ENCODE measurements at regions not wholly inside any gene's neighbourhood (a gene's known extent, or its start where the extent isn't known, plus 50 kb on each side); places are given as distances from the start of the nearest gene placed in this dataset.

GRCh38 chr6:169982461-169983386 lies 231.3 kb downstream of the ERMARD start:
- Histone ChIP-seq H3K4me1 (ENCODE audit: control insufficient read depth in 2 of 2, insufficient read depth in 1 of 2, low read depth in 1 of 2, low read length in 2 of 2) (peaks cover 2 to 4% of the 10 kb centered on the region in 2 donors), H2AFZ (ENCODE audit: low read length) (no peak overlapping the region), H3K27me3 (ENCODE audit: control insufficient read depth in 3 of 3, insufficient read depth in 3 of 3, low read depth in 1 of 3, low read length in 3 of 3) (no peaks in the 10 kb centered on the region), H3K79me1 (ENCODE audit: low read depth, low read length) (peaks cover 1% of the 10 kb centered on the region), H2BK5ac (ENCODE audit: low read length) (peak overlapping the region; percentile 16), H2AK5ac (ENCODE audit: low read depth, low read length) (peak overlapping the region; percentile 85), H2BK120ac (ENCODE audit: low read depth, low read length) (no peak overlapping the region), H2BK12ac (ENCODE audit: low read length) (peak overlapping the region; percentile 77), H4K8ac (ENCODE audit: low read depth, low read length) (peak overlapping the region; percentile 72), H3K4ac (ENCODE audit: low read length) (no peak overlapping the region), H3K23ac (ENCODE audit: low read depth, low read length, poor library complexity) (peak overlapping the region; percentile 74), H3K9me3 (replicated peaks in 1 of 2; ENCODE audit: control insufficient read depth in 2 of 2, insufficient read depth in 1 of 2, low read depth in 1 of 2, low read length in 2 of 2) (no peaks in the 10 kb centered on the region), H3K27ac (replicated peaks; ENCODE audit: low read length) (no peak overlapping the region), H4K91ac (ENCODE audit: low read depth, low read length, poor library complexity) (peak overlapping the region; percentile 42), H3K4me2 (ENCODE audit: insufficient read depth, low read length, poor library complexity, severe bottlenecking) (no peak overlapping the region), H2BK15ac (ENCODE audit: low read length) (peak overlapping the region; percentile 2), H3K18ac (ENCODE audit: low read length) (peak overlapping the region; percentile 91), H3K9ac (ENCODE audit: low read depth, low read length, poor library complexity) (no peak overlapping the region), H3K14ac (ENCODE audit: low read length) (peak overlapping the region; percentile 90), H3K36me3 (replicated peaks in 1 of 2; ENCODE audit: control insufficient read depth in 2 of 2, insufficient read depth in 2 of 2, low read length in 2 of 2) (no peaks in the 10 kb centered on the region), H3K4me3 (ENCODE audit: low read length in 2 of 2) (no peak overlapping the region)
- WGBS, 2 donors (ENCODE audit: extremely low coverage in 2 of 2, insufficient read length in 2 of 2, insufficient replicate concordance in 1 of 2) = no CpG with 5 or more reads among the region's 31 CpGs
- no peak for DNase-seq (ENCODE audit: low spot score)

GRCh38 chr6:169981969-169982368 lies 230.5 kb downstream of the ERMARD start:
- Histone ChIP-seq H3K9me3 (replicated peaks in 1 of 2; ENCODE audit: control insufficient read depth in 2 of 2, insufficient read depth in 1 of 2, low read depth in 1 of 2, low read length in 2 of 2) (no peaks in the 10 kb centered on the region), H2BK120ac (ENCODE audit: low read depth, low read length) (no peak overlapping the region), H3K18ac (ENCODE audit: low read length) (peak overlapping the region; percentile 20), H2AK5ac (ENCODE audit: low read depth, low read length) (peak overlapping the region; percentile 44), H2BK5ac (ENCODE audit: low read length) (no peak overlapping the region), H3K27me3 (ENCODE audit: control insufficient read depth in 3 of 3, insufficient read depth in 3 of 3, low read depth in 1 of 3, low read length in 3 of 3) (no peaks in the 10 kb centered on the region), H2AFZ (ENCODE audit: low read length) (no peak overlapping the region), H3K79me1 (ENCODE audit: low read depth, low read length) (peaks cover 1% of the 10 kb centered on the region), H3K9ac (ENCODE audit: low read depth, low read length, poor library complexity) (no peak overlapping the region), H3K4ac (ENCODE audit: low read length) (peak overlapping the region; percentile 57), H3K23ac (ENCODE audit: low read depth, low read length, poor library complexity) (no peak overlapping the region), H3K36me3 (replicated peaks in 1 of 2; ENCODE audit: control insufficient read depth in 2 of 2, insufficient read depth in 2 of 2, low read length in 2 of 2) (no peaks in the 10 kb centered on the region), H4K91ac (ENCODE audit: low read depth, low read length, poor library complexity) (no peak overlapping the region), H3K4me1 (ENCODE audit: control insufficient read depth in 2 of 2, insufficient read depth in 1 of 2, low read depth in 1 of 2, low read length in 2 of 2) (peaks cover 2 to 4% of the 10 kb centered on the region in 2 donors), H3K4me3 (ENCODE audit: low read length in 2 of 2) (no peak overlapping the region), H4K8ac (ENCODE audit: low read depth, low read length) (no peak overlapping the region), H2BK15ac (ENCODE audit: low read length) (no peak overlapping the region), H3K4me2 (ENCODE audit: insufficient read depth, low read length, poor library complexity, severe bottlenecking) (no peak overlapping the region), H3K14ac (ENCODE audit: low read length) (no peak overlapping the region), H3K27ac (replicated peaks; ENCODE audit: low read length) (no peak overlapping the region), H2BK12ac (ENCODE audit: low read length) (no peak overlapping the region)
- WGBS, 2 donors (ENCODE audit: extremely low coverage in 2 of 2, insufficient read length in 2 of 2, insufficient replicate concordance in 1 of 2) = no CpG with 5 or more reads among the region's 7 CpGs
- no peak for DNase-seq (ENCODE audit: low spot score)

GRCh38 chr6:169981568-169981967 lies 230.1 kb downstream of the ERMARD start:
- Histone ChIP-seq H4K8ac (ENCODE audit: low read depth, low read length) (no peak overlapping the region), H4K91ac (ENCODE audit: low read depth, low read length, poor library complexity) (no peak overlapping the region), H2BK5ac (ENCODE audit: low read length) (no peak overlapping the region), H3K18ac (ENCODE audit: low read length) (no peak overlapping the region), H3K79me1 (ENCODE audit: low read depth, low read length) (peaks cover 1% of the 10 kb centered on the region), H3K27ac (replicated peaks; ENCODE audit: low read length) (no peak overlapping the region), H3K14ac (ENCODE audit: low read length) (no peak overlapping the region), H2AFZ (ENCODE audit: low read length) (no peak overlapping the region), H2BK15ac (ENCODE audit: low read length) (no peak overlapping the region), H3K9me3 (replicated peaks in 1 of 2; ENCODE audit: control insufficient read depth in 2 of 2, insufficient read depth in 1 of 2, low read depth in 1 of 2, low read length in 2 of 2) (no peaks in the 10 kb centered on the region), H3K36me3 (replicated peaks in 1 of 2; ENCODE audit: control insufficient read depth in 2 of 2, insufficient read depth in 2 of 2, low read length in 2 of 2) (no peaks in the 10 kb centered on the region), H2BK120ac (ENCODE audit: low read depth, low read length) (no peak overlapping the region), H3K9ac (ENCODE audit: low read depth, low read length, poor library complexity) (no peak overlapping the region), H3K27me3 (ENCODE audit: control insufficient read depth in 3 of 3, insufficient read depth in 3 of 3, low read depth in 1 of 3, low read length in 3 of 3) (no peaks in the 10 kb centered on the region), H3K4me1 (ENCODE audit: control insufficient read depth in 2 of 2, insufficient read depth in 1 of 2, low read depth in 1 of 2, low read length in 2 of 2) (peaks cover 2 to 4% of the 10 kb centered on the region in 2 donors), H3K4me2 (ENCODE audit: insufficient read depth, low read length, poor library complexity, severe bottlenecking) (no peak overlapping the region), H3K4me3 (ENCODE audit: low read length in 2 of 2) (no peak overlapping the region), H2BK12ac (ENCODE audit: low read length) (no peak overlapping the region), H3K23ac (ENCODE audit: low read depth, low read length, poor library complexity) (no peak overlapping the region), H3K4ac (ENCODE audit: low read length) (no peak overlapping the region), H2AK5ac (ENCODE audit: low read depth, low read length) (peak overlapping the region; percentile 44)
- DNase-seq (ENCODE audit: low spot score) = no peak
- no CpG with 5 or more reads among the region's 6 CpGs for WGBS, 2 donors (ENCODE audit: extremely low coverage in 2 of 2, insufficient read length in 2 of 2, insufficient replicate concordance in 1 of 2)

- DNase-seq (ENCODE audit: low spot score) = no peak
- Histone ChIP-seq H3K4me3 (ENCODE audit: low read length in 2 of 2) (no peak overlapping the region), H3K9me3 (replicated peaks in 1 of 2; ENCODE audit: control insufficient read depth in 2 of 2, insufficient read depth in 1 of 2, low read depth in 1 of 2, low read length in 2 of 2) (no peaks in the 10 kb centered on the region), H2BK12ac (ENCODE audit: low read length) (no peak overlapping the region), H3K27me3 (ENCODE audit: control insufficient read depth in 3 of 3, insufficient read depth in 3 of 3, low read depth in 1 of 3, low read length in 3 of 3) (no peaks in the 10 kb centered on the region), H3K36me3 (replicated peaks in 1 of 2; ENCODE audit: control insufficient read depth in 2 of 2, insufficient read depth in 2 of 2, low read length in 2 of 2) (no peaks in the 10 kb centered on the region), H3K27ac (replicated peaks; ENCODE audit: low read length) (no peak overlapping the region), H4K8ac (ENCODE audit: low read depth, low read length) (no peak overlapping the region), H3K4me1 (ENCODE audit: control insufficient read depth in 2 of 2, insufficient read depth in 1 of 2, low read depth in 1 of 2, low read length in 2 of 2) (peaks cover 2 to 4% of the 10 kb centered on the region in 2 donors), H4K91ac (ENCODE audit: low read depth, low read length, poor library complexity) (no peak overlapping the region), H2AK5ac (ENCODE audit: low read depth, low read length) (no peak overlapping the region), H2AFZ (ENCODE audit: low read length) (peak overlapping the region; percentile 15), H3K18ac (ENCODE audit: low read length) (no peak overlapping the region), H3K14ac (ENCODE audit: low read length) (no peak overlapping the region), H3K9ac (ENCODE audit: low read depth, low read length, poor library complexity) (no peak overlapping the region), H2BK15ac (ENCODE audit: low read length) (no peak overlapping the region), H3K4me2 (ENCODE audit: insufficient read depth, low read length, poor library complexity, severe bottlenecking) (no peak overlapping the region), H3K4ac (ENCODE audit: low read length) (no peak overlapping the region), H2BK120ac (ENCODE audit: low read depth, low read length) (no peak overlapping the region), H3K23ac (ENCODE audit: low read depth, low read length, poor library complexity) (no peak overlapping the region), H2BK5ac (ENCODE audit: low read length) (peak overlapping the region; percentile 1), H3K79me1 (ENCODE audit: low read depth, low read length) (peaks cover 1% of the 10 kb centered on the region)
- WGBS, 2 donors (ENCODE audit: extremely low coverage in 2 of 2, insufficient read length in 2 of 2, insufficient replicate concordance in 1 of 2) = no CpG with 5 or more reads among the region's 14 CpGs
Observed at GRCh38 chr6:169980826-169981450, 229.5 kb downstream of the ERMARD start.
